ENCODE measurements at regions not wholly inside any gene's neighbourhood (a gene's known extent, or its start where the extent isn't known, plus 50 kb on each side); places are given as distances from the start of the nearest gene placed in this dataset.

DNA sequence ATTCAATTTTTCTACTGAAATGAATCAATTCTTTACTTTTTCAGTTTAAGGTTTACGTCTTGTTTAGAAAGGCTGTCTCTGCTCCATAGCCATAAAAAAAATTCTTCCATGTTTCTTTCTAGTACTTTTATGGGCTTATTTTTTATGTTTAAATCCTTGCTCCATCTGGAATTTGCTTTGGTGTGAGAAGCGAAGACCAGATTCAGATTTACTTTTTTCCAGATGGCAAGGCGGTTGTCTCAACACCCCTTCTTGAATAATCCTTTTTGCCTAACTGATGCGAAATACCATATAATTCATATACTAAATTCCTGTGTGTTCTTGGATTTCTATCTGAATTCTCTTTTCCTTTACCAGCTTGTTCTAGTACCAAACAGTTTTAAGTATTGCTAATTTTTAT is 101.5 kb downstream of the C1orf94 start:
- TF ChIP-seq, protein P1, sequence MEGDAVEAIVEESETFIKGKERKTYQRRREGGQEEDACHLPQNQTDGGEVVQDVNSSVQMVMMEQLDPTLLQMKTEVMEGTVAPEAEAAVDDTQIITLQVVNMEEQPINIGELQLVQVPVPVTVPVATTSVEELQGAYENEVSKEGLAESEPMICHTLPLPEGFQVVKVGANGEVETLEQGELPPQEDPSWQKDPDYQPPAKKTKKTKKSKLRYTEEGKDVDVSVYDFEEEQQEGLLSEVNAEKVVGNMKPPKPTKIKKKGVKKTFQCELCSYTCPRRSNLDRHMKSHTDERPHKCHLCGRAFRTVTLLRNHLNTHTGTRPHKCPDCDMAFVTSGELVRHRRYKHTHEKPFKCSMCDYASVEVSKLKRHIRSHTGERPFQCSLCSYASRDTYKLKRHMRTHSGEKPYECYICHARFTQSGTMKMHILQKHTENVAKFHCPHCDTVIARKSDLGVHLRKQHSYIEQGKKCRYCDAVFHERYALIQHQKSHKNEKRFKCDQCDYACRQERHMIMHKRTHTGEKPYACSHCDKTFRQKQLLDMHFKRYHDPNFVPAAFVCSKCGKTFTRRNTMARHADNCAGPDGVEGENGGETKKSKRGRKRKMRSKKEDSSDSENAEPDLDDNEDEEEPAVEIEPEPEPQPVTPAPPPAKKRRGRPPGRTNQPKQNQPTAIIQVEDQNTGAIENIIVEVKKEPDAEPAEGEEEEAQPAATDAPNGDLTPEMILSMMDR (IDR thresholded peaks at IDR 0.05; ENCODE audit: insufficient read depth, low read length, poor library complexity, severe bottlenecking), result no peak
- no peak for TF ChIP-seq EZH2phosphoT487 (conservative IDR thresholded peaks at IDR 0.05; ENCODE audit: low read length)

Data from SU-DHL-6 (cell line).